Breast epithelium (tissue), 4 donors: ENCODE measurements at regions not wholly inside any gene's neighbourhood (a gene's known extent, or its start where the extent isn't known, plus 50 kb on each side); places are given as distances from the start of the nearest gene placed in this dataset.

Source experiments
- DNase-seq, 2 donors: peaks; one replicate each; pipeline ENCODE4 v3.0.0-alpha.2; 2019; ENCODE audit warnings: low spot score in 2 of 2
- H3K27ac ChIP-seq, 2 donors: fragments of 200-600 bp; sonication (generic) in 1 of 2; one replicate each; pipeline ENCODE4 v1.5.1; 2016 to 2019; ENCODE audit warnings: mild to moderate bottlenecking in 1 of 2
- H3K27me3 ChIP-seq, 2 donors: fragments of 200-600 bp; sonication (generic) in 1 of 2; one replicate each; pipeline versions ENCODE4 v1.5.1 to v1.6.0; 2017 to 2019; ENCODE audit warnings: control low read depth in 1 of 2, mild to moderate bottlenecking in 1 of 2
- H3K36me3 ChIP-seq: fragments of 200-600 bp; one replicate; pipeline ENCODE4 v1.5.1; 2019
- H3K4me1 ChIP-seq, 2 donors: fragments of 200-600 bp; sonication (generic); one replicate each; pipeline ENCODE4 v1.5.1; 2016 to 2019; ENCODE audit warnings: control low read depth in 1 of 2
- H3K4me3 ChIP-seq, 3 donors: fragments of 200-600 bp; sonication (generic); 1 replicate in 2 of 3; 2 replicates in 1 of 3; pipeline ENCODE4 v1.5.1; 2016 to 2019; ENCODE audit warnings: mild to moderate bottlenecking in 3 of 3, moderate library complexity in 2 of 3
- H3K9me3 ChIP-seq, 2 donors: fragments of 200-600 bp; sonication (generic) in 1 of 2; one replicate each; pipeline ENCODE4 v1.5.1; 2016 to 2019; ENCODE audit warnings: control low read depth in 1 of 2
- POLR2A ChIP-seq: fragments of 450-650 bp; IDR thresholded peaks from one replicate; pipeline ENCODE4 v1.6.1; 2016; ENCODE audit warnings: antibody characterized with exemption, mild to moderate bottlenecking, moderate library complexity
- POLR2AphosphoS5 ChIP-seq, 3 donors: sonication (generic); formaldehyde crosslinking; IDR thresholded peaks; one replicate each; pipeline ENCODE4 v1.6.1; 2017; ENCODE audit warnings: antibody characterized with exemption in 3 of 3
- intact Hi-C: fragments of 100-400 bp; cut with DNase I; formaldehyde crosslinking; loops from one replicate; pipeline ENCODE4 v1.15.1; 2023; ENCODE audit warnings: low total_unique reads
- TF ChIP-seq, protein P1 (sequence below), 3 donors: fragments of 450-650 bp; IDR thresholded peaks; one replicate each; pipeline ENCODE4 v1.5.1; 2016 to 2017; ENCODE audit warnings: antibody characterized with exemption in 3 of 3, mild to moderate bottlenecking in 3 of 3, moderate library complexity in 3 of 3

DNA sequence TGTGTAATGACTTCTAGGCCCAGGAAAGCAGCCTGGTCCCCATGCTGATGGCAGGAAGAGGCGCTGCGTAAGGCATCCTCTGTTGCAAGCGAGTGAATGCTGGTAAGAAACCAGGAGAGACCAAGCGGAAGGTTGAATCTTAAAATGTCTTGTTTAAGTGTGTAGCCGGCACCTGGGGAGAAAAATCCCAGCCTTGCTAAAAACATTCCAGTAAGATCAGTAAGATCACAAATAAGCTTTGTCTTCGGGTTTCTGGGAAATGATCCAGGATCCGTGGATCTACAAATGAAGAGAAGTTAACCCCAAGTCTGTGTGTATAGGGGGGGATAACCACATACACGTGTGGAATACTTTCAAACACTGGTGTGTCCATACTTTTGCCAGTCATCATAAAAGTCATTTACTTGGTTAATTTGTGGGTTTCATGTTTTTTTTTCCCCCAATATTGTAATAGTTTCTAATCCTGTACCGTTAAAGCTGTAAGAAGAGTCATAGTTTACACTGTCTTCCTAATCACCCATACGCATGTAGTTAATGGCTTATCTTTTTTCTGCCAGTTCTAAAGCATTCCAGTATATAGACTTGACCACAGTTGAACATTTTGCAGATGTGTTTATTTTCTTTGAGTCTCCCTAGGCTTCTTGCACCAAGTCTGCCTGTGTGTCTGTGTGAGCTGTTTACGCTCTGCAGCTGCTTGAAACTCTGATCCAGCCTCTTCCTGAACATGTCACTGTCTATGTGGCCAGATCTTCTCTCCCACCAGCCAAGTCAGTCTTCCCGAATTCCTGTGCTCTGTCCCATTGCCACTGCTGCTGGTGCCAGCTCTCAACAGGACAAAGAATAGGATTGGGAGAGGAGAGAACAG, 135.9 kb upstream of the ARL4C start:
- Histone ChIP-seq H3K4me1 (peaks cover 0 to 9% of the 10 kb centered on the region in 2 donors), H3K9me3 (no peaks in the 10 kb centered on the region), H3K27me3 (no peaks in the 10 kb centered on the region), H3K36me3 (no peaks in the 10 kb centered on the region), H3K4me3 (peak overlapping the region in 1 of 3 donors; percentile 10), H3K27ac (peak overlapping the region; percentile 70 to 71)
- DNase-seq, result no peak
- intact Hi-C loops, result no loop called here
- TF ChIP-seq, protein P1, sequence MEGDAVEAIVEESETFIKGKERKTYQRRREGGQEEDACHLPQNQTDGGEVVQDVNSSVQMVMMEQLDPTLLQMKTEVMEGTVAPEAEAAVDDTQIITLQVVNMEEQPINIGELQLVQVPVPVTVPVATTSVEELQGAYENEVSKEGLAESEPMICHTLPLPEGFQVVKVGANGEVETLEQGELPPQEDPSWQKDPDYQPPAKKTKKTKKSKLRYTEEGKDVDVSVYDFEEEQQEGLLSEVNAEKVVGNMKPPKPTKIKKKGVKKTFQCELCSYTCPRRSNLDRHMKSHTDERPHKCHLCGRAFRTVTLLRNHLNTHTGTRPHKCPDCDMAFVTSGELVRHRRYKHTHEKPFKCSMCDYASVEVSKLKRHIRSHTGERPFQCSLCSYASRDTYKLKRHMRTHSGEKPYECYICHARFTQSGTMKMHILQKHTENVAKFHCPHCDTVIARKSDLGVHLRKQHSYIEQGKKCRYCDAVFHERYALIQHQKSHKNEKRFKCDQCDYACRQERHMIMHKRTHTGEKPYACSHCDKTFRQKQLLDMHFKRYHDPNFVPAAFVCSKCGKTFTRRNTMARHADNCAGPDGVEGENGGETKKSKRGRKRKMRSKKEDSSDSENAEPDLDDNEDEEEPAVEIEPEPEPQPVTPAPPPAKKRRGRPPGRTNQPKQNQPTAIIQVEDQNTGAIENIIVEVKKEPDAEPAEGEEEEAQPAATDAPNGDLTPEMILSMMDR (IDR thresholded peaks at IDR 0.05), result no peak
- TF ChIP-seq POLR2A, result no peak
- no peak for TF ChIP-seq POLR2AphosphoS5 (IDR thresholded peaks at IDR 0.05)

DNA sequence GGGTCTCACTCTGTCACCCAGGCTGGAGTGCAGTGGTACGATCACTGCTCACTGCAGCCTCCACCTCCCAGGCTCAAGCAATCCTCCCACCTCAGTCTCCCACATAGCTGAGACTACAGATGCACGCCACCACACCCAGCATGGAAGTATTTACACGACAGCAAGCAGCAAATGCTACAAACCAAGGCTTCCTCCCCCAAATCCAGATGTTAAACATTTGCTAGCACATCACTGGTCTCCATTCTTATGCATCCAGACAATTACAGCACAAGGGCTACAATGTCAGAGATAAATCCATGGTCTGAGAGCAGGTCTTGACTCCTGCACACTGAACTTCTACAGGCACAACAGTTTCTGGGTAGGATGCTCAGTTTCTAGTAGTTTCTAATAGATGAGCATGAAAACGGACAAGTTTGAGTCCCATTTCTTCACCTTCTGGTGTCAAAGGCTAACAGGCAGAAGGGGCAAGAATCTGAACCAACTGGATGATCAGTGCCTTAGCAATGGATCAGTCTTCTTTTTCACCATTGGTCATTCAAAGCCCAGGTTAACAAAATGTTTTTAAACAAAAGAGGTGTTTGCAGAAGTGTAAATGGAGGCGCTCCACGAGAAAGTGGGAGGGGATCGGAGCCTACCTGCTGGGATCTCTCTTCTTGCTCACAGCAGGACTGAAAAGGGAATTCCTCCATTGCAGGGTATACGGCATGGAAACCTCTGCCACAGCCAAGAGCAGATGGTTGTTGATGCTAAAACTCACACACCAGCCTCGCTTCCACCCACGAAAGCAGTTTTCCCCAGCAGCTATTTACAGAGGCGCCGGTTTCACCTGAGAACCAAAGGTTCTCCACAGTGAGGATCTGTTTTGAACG, 135.0 kb upstream of the ARL4C start:
- peak overlapping the region; percentile 70 to 71 for H3K27ac ChIP-seq
- TF ChIP-seq POLR2A (no peak), POLR2AphosphoS5 (IDR thresholded peaks at IDR 0.05) (no peak)
- TF ChIP-seq, protein P1 (IDR thresholded peaks at IDR 0.05), result no peak
- peak overlapping the region in 1 of 3 donors; percentile 10 for H3K4me3 ChIP-seq
- H3K27me3 ChIP-seq, result no peaks in the 10 kb centered on the region
- peaks cover 0 to 9% of the 10 kb centered on the region in 2 donors for H3K4me1 ChIP-seq
- H3K36me3 ChIP-seq, result no peaks in the 10 kb centered on the region
- DNase-seq, result no peak
- H3K9me3 ChIP-seq, result no peaks in the 10 kb centered on the region
- intact Hi-C loops, result no loop called here

DNA sequence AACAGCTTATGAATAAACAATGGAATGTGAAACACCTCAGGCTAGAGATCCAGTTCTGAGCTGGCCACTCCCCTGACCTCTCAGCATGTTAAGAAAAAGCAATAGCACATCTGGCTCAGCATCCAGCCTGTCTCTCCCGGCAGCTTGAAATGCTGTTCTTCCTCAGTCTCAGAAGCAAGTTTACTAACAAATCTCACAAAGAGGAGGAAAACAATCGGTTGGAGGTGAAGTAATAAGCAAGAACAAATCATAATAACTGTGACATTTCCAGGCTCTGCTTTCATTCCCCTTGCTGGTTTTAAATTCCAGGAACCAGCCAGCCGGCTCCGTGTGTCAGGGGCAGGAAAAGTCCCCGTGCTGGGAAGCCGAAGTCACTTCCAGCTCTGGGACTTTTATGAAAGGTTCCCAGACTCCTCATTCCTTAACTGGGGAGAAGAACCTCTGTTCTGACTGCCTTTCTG, 133.9 kb upstream of the ARL4C start:
- H3K27ac ChIP-seq, result no peak overlapping the region
- H3K9me3 ChIP-seq, result no peaks in the 10 kb centered on the region
- intact Hi-C loops, result no loop called here
- no peak for TF ChIP-seq POLR2A
- no peak for TF ChIP-seq POLR2AphosphoS5 (IDR thresholded peaks at IDR 0.05)
- TF ChIP-seq, protein P1 (IDR thresholded peaks at IDR 0.05), result no peak
- H3K4me3 ChIP-seq, result no peak overlapping the region
- DNase-seq, result peak in 1 of 2 donors; percentile 46
- H3K27me3 ChIP-seq, result no peaks in the 10 kb centered on the region
- H3K4me1 ChIP-seq, result peaks cover 0 to 9% of the 10 kb centered on the region in 2 donors
- H3K36me3 ChIP-seq, result no peaks in the 10 kb centered on the region

DNA sequence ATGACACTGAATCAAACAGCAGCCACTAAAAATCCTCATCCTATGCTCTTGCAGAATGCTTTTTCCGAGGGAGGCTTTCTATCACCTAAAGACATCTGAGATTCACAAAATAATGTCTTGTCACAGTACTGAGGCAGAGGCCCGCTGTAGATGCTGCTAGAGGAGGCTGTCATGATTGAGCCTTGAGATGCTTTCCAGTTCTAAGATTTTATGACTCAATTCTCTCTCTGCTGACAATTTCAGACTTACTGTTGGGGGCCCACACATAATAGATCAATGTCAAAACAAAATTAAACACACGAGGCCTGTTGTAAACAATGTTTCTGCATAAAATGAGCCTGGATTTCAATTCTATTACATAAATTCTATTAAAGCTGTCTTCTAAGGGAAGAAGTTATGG, 132.7 kb upstream of the ARL4C start:
- Histone ChIP-seq H3K4me3 (no peak overlapping the region), H3K27ac (no peak overlapping the region), H3K36me3 (no peaks in the 10 kb centered on the region), H3K9me3 (no peaks in the 10 kb centered on the region), H3K27me3 (no peaks in the 10 kb centered on the region), H3K4me1 (peaks cover 0 to 9% of the 10 kb centered on the region in 2 donors)
- TF ChIP-seq, protein P1 (IDR thresholded peaks at IDR 0.05), result no peak
- TF ChIP-seq POLR2A, result no peak
- no peak for TF ChIP-seq POLR2AphosphoS5 (IDR thresholded peaks at IDR 0.05)
- intact Hi-C loops, result no loop called here
- no peak for DNase-seq
